ENCODE measurements at regions not wholly inside any gene's neighbourhood (a gene's known extent, or its start where the extent isn't known, plus 50 kb on each side); places are given as distances from the start of the nearest gene placed in this dataset.

DNA sequence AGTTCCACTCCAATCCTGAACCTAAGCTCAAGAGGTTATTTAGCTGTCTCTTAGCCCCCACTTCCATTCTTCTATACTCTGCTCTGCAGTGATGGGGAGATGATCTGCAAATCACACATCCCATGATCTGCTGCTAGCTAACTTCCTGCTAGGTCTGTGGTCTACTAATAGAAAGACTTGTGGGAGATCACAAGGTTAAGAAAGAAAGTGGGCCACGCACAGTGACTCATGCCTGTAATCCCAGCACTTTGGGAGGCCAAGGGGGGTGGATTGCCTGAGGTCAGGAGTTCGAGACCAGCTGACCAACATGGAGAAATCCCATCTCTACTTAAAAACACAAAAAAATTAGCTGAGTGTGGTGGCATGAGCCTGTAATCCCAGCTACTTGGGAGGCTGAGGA, 471.1 kb upstream of the NWD2 start:
- TF ChIP-seq POLR2AphosphoS5 (IDR thresholded peaks at IDR 0.05) (no peak), POLR2A (IDR thresholded peaks at IDR 0.05) (no peak)

All from sigmoid colon (tissue), 4 donors.